HG03039 (cell line): ENCODE measurements at regions not wholly inside any gene's neighbourhood (a gene's known extent, or its start where the extent isn't known, plus 50 kb on each side); places are given as distances from the start of the nearest gene placed in this dataset.
"Not testable (repeated sequence)": the region's sequence is repeated elsewhere in the genome, so short reads cannot be mapped to it uniquely, and the experiment has no call there.

ENCODE experiments used
- ATAC-seq: cut with Tn5 transposase; IDR thresholded peaks from one replicate; pipeline ENCODE4 v1.9.1; 2021; ENCODE audit warnings: mild to moderate bottlenecking, moderate library complexity; ENCODE audit not compliant: unreplicated experiment

- ATAC-seq, result no peak
Measured at GRCh38 chr10:46198516-46198915, 88.3 kb upstream of the ANTXRL start.

DNA sequence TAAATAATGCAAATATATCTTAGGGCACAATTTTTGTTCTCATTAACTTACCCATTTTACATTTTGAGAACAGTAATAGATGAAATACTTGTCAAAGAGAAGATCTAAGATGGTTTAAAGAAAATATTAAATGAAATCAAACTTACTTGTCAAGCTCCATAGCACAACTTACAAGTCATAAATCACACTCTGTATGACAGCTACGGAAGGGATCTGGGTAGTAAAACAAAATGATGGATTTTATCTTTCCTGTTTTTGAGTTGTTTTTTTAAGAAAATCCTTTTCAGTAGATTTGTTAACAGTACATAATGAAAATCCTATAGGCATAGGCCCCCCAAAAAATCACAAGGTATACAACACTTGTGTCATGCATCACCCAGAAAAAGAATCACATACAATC is 84.4 kb upstream of the ANTXRL start:
- not testable (repeated sequence) for ATAC-seq

GRCh38 chr10:46204482-46205102 is 82.2 kb upstream of the ANTXRL start:
- not testable (repeated sequence) for ATAC-seq

GRCh38 chr10:46210427-46210826 is 76.4 kb upstream of the ANTXRL start:
- not testable (repeated sequence) for ATAC-seq

DNA sequence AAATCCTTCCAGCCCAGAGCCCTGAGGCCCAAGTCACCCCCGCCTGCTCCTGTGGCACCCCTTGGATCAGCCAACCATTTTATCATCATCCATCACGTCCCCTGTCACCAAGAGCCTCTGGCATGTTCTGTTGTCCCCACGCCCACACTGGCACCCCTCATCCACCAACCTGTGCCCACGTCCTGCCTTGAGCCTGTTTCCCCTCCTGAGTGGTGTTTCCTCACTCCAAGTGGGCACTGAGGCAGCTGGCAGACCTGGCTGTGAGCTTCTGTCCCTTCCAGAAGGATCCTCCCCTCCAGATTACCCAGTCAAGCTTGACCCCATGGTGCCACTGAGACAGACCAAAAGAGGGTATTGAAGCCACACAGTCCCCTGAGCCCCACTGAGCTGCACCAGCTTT is 71.4 kb upstream of the ANTXRL start:
- ATAC-seq, result no peak

- ATAC-seq, result no peak
Measured at GRCh38 chr10:46216003-46216634, 70.7 kb upstream of the ANTXRL start.

DNA sequence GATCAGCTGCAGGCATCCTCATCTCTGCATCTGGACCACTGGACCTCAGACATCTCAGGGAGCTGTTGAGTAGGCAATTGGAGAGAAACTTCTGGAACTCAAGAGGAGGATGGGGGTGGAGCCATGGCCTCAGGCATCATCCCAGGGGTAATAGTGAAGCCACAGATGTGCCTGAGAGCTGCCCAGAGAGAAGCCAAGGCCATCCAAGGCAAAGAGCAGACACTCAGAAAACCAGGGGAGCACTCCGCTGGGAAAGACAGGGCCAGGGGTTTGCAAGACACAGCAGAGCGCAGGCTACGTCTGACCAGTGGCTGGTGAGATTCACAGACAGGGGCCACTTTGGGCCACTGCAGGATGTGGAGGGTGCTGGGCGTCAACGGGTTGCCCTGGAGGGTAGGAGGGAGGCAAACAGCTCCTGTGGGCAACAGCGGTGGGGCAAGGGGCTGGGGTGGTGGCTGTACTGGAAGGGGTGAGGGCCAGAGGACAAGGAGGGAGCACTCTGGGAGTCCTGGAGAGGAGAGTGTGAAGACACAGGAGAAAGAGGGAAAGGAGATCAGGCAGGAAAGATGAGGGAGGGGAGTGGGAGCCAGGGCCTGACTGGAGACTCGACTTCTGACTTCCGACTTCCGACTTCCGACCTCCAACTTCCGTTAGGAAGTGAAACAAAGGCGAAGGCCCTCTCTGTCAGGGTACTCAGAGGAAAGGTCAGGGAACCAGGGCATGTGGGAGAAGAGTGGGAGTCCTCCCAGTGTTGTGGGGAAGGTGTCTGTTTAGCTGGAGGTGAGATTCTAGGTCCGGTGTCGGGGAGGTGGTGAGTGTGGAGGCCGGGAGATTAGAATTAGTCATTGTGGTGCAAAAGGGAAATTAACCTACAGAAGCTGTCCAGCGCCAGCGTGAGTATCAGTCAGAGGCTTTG is 69.7 kb upstream of the ANTXRL start:
- ATAC-seq, result no peak

GRCh38 chr10:46217752-46218453 is 68.9 kb upstream of the ANTXRL start:
- no peak for ATAC-seq

DNA sequence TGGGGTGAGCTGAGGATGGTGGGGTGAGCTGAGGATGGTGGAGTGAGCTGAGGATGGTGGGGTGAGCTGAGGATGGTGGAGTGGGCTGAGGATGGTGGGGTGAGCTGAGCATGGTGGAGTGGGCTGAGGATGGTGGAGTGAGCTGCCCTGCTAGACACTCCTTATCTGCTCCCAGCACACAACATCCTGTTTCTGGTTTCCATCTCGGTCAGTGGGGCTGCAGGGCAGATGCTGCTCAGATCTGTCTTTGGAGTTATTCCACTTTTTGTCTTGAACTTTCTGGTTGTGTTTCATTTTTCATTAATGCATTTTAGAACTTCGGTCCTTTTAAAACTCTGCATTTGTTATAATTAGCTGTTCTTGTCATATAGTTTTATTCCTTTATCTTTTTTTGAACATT is 67.9 kb upstream of the ANTXRL start:
- no peak for ATAC-seq

GRCh38 chr10:46219431-46219990 is 67.3 kb upstream of the ANTXRL start:
- ATAC-seq, result not testable (repeated sequence)

DNA sequence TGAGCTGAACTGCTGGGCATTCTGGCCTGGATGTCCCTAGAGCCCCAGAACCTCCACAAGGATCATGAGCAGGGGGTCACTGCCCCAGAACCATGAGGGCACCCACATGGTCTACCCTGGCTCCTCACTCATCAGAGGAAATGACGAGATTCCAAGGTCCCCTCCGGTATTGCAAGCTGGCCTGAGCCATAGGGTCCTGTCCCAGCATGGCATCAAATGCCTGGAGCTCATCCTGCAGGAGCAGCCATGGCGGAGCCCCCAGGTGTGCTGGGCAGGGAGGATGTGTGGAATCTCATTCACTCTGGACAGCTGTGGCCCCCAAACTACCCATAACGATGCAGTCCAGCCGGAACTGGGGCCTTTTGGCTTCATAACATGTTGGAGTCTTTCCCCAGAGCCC is 66.6 kb upstream of the ANTXRL start:
- no peak for ATAC-seq

DNA sequence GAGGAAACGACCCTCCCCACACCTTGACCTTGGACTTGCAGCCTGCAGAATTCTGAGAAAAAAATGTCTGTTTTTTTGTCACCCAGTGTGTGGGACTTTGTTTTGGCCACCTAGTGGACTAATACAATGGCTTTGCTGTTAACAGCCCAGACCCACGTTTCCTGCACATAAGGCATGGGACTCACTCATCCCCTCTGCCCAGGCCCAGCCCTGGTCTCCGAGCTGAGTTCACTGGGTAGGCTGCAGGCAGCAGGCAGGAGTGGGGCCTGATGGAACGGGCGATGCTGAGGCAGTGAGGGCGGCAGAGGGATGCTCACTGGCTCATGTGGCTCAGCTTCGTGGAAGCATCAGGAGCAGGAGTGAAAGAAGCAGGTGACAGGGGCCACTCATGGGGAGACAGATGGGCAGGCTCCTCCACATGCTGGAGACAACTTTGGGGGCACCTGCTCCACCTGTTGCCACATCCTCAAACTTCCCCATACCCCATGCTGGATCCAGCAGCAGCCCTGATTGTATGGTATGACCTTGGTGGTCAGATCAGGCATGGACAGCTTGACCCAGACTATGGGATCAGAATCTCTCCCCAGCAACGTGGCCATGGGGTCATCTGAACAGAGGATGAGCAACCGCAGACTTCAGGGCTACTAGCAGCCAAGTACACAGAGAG is 65.8 kb upstream of the ANTXRL start:
- no peak for ATAC-seq

DNA sequence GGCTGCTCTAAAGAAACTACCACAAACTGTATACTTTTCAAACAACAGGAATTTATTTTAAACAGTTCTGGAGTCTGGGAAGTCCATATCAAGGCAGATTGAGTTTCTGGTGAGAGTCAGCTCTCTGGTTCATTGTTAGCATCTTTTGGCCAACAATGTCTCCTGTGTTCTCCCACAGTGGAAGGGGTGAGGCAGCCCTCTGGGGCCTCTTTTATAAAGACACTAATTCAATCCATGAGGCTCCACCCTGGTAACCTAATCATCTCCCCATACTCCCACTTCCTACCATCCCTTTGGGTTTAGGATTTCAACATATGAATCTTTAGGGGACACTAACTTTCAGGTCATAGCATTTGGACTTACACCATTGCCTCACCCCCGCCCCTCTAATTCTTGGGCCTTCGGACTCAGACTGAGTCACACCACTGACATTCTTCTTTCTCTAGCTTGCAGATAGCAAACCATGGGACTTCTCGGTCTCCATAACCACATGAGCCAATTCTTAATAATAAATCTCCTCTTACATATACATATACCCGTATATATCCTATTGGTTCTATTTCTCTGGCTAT is 64.3 kb upstream of the ANTXRL start:
- no peak for ATAC-seq

DNA sequence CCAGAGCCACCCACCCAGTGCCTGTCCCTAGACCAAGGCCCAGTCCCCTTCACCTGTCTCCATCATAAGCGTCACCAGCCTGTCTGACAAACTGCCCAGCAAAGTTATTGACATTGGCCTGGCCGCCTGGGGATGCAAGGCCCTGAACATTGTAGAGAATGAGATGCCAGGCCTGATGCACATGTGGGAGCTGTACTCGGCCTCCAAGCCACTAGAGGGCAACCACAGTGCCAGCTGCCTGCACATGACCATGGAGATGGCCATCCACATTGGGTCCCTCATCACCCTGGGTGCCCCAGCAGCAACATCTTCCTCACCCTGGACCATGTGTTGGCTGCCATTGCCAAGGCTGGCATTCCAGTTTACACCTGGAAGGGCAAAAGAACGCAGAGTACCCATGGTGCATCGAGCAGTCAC is 63.7 kb upstream of the ANTXRL start:
- no peak for ATAC-seq

DNA sequence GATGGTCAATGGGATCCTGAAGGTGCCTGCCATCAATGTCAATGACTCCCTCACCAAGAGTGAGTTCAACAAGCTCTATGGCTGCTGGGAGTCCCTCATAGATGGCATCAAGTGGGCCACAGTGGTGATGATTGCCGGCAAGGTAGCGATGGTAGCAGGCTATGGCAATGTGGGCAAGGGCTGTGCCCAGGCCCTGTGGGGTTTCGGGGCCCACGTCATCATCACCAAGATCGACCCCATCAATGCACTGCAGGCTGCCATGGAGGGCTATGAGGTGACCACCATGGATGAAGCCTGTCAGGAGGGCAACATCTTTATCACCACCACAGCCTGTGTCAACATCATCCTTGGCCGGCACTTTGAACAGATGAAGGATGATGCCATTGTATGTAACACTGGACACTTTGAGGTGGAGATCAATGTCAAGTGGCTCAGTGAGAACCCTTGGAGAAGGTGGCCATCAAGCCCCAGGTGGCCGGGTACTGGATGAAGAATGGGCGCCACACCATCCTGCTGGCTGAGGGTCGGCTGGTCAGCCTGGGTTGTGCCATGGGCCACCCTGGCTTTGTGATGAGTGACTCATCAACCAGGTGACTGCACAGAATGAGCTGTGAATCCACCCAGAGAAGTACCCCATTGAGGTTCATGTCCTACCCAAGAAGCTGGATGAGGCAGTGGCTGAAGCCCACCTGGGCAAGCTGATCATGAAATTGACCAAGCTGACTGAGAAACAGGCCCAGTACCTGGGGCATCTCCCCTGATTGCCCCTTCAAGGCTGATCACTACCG is 63.0 kb upstream of the ANTXRL start:
- ATAC-seq, result no peak

DNA sequence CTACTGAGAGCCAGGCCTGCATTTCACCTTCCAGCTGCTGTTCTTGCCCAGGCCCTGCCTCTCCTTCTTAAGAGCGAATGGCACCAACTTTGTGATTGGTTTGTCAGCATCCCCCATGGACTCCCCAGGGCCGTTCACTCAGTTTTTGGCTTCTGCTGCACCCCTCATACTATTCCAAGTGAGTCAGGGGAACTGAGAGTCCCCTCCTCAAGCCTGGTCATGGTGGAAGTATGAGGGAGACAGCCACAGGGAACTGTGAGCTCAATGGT is 62.4 kb upstream of the ANTXRL start:
- ATAC-seq, result no peak

- ATAC-seq, result no peak
Measured at GRCh38 chr10:46225597-46225996, 61.2 kb upstream of the ANTXRL start.

DNA sequence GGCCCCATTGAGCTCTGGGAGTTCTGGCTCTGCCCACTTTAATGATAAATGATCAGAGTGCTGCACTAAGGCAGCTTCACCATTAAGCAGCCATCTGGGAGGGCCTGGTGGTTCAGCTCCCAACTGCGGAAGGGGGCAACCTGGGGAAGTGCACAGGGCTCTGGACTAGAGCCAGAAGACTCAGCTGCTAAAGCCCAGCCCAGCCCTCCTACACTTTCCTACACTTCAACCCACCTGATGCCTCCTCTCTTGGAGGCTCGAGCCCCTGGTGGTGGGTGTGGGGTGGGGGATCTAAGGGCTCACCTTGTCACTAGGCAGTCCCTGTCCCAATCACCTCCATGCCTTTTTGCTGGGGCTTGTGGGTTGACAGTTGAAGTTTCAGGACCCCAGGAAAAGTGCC is 60.6 kb upstream of the ANTXRL start:
- no peak for ATAC-seq

- no peak for ATAC-seq
Measured at GRCh38 chr10:46226900-46227558, 59.8 kb upstream of the ANTXRL start.
